ENCODE measurements at regions not wholly inside any gene's neighbourhood (a gene's known extent, or its start where the extent isn't known, plus 50 kb on each side); places are given as distances from the start of the nearest gene placed in this dataset.

- TF ChIP-seq EZH2 (IDR thresholded peaks at IDR 0.05; ENCODE audit: borderline replicate concordance, low read depth, low read length, severe bottlenecking) (no peak), MAX (IDR thresholded peaks at IDR 0.05; ENCODE audit: insufficient read depth, insufficient read length) (no peak)
Observed at GRCh38 chr14:87229131-87229530, 763.9 kb downstream of the GALC start.
